Mesothelial cell of epicardium (in vitro differentiated cells): ENCODE measurements at regions not wholly inside any gene's neighbourhood (a gene's known extent, or its start where the extent isn't known, plus 50 kb on each side); places are given as distances from the start of the nearest gene placed in this dataset.

Experiments
- DNase-seq, 2 experiments: peaks; one replicate each; pipeline ENCODE4 v3.0.0; 2021; ENCODE audit warnings: low spot score in 2 of 2; ENCODE audit not compliant: unreplicated experiment in 2 of 2
- H3K27ac Mint-ChIP-seq: 2 replicates; pipeline ENCODE4 v1.8.0; 2021; ENCODE audit warnings: mixed read lengths
- H3K27me3 Mint-ChIP-seq: 2 replicates; pipeline ENCODE4 v1.8.0; 2021; ENCODE audit warnings: low read depth, mixed read lengths
- H3K36me3 Mint-ChIP-seq: 2 replicates; pipeline ENCODE4 v1.8.0; 2021; ENCODE audit warnings: mixed read lengths
- H3K4me1 Mint-ChIP-seq: 2 replicates; pipeline ENCODE4 v1.8.0; 2021; ENCODE audit warnings: mixed read lengths
- H3K4me3 Mint-ChIP-seq: 2 replicates; pipeline ENCODE4 v1.8.0; 2021; ENCODE audit warnings: mild to moderate bottlenecking, moderate library complexity, mixed read lengths
- H3K9me3 Mint-ChIP-seq: 2 replicates; pipeline ENCODE4 v1.8.0; 2021; ENCODE audit warnings: mixed read lengths
- TF ChIP-seq, protein P1 (sequence below): fragments of 200-600 bp; sonication (generic); IDR thresholded peaks from one replicate; pipeline ENCODE4 v1.5.0; 2021; ENCODE audit warnings: antibody characterized with exemption; ENCODE audit not compliant: unreplicated experiment

DNA sequence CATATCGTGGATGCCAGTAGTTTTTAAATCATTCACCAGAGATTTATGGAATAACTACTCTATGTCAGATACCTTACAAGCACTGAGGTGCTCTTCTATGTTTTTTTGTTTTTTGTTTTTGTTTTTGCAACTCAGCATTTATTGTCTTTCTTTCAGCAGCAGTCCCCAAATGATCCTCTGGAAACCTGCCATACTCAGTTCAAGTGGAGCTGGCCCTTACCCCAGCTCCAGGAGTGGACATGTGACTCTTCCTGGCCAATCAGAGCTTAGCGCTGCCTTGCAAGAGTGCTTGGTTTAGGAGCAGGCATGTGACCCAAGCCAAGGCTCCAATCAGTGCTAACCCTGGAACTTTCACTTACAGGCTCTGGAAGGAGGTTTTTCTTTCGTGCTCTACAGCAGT is 356.6 kb upstream of the ZMIZ1 start:
- Mint-ChIP-seq H3K9me3 (peaks cover 10% of the 10 kb centered on the region), H3K4me1 (peaks cover 9% of the 10 kb centered on the region), H3K4me3 (no peak overlapping the region), H3K27me3 (no peaks in the 10 kb centered on the region), H3K36me3 (no peaks in the 10 kb centered on the region), H3K27ac (no peak overlapping the region)
- TF ChIP-seq, protein P1, sequence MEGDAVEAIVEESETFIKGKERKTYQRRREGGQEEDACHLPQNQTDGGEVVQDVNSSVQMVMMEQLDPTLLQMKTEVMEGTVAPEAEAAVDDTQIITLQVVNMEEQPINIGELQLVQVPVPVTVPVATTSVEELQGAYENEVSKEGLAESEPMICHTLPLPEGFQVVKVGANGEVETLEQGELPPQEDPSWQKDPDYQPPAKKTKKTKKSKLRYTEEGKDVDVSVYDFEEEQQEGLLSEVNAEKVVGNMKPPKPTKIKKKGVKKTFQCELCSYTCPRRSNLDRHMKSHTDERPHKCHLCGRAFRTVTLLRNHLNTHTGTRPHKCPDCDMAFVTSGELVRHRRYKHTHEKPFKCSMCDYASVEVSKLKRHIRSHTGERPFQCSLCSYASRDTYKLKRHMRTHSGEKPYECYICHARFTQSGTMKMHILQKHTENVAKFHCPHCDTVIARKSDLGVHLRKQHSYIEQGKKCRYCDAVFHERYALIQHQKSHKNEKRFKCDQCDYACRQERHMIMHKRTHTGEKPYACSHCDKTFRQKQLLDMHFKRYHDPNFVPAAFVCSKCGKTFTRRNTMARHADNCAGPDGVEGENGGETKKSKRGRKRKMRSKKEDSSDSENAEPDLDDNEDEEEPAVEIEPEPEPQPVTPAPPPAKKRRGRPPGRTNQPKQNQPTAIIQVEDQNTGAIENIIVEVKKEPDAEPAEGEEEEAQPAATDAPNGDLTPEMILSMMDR, result no peak
- no peak for DNase-seq

DNA sequence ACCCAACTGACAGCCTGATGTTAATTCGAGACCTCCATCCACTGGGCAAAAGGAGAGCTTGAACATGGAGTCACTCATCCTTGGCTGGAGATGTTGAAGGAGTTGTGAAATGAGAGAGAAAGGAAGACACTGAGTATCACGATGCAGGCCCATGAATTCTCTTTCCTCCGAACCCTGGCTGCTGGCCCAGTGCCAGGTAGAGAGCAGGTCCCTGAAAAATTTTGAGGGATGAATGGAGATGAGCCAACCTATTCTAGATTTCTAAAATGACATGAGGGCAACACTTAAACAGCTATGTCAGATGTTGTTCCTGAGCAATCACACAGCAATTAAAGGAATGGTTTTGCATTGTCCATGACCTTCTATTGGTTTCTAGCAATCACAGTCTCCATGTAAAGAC is 355.1 kb upstream of the ZMIZ1 start:
- no peak for DNase-seq
- Mint-ChIP-seq H3K27ac (no peak overlapping the region), H3K9me3 (peaks cover 10% of the 10 kb centered on the region), H3K4me1 (peaks cover 6% of the 10 kb centered on the region), H3K4me3 (no peak overlapping the region), H3K36me3 (no peaks in the 10 kb centered on the region), H3K27me3 (no peaks in the 10 kb centered on the region)
- TF ChIP-seq, protein P1, result no peak

DNA sequence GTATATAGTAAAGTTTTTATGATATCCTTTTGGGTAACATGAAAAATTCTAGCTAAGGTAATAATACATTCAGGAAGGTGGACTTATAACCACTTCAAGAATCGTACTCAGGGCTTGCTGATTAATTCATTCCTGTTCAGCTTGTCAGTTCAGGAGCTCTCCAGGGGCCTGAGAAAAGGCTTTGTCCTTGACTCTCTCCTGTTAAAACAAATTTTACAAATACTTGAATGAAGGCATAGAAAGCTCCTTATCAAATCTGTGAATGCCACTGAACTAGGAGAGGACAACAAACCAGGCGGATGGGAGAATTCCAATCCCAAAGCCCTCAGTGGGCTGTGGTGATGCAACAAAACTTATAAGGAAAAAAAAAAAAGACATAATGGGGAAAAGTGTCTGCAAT is 354.5 kb upstream of the ZMIZ1 start:
- Mint-ChIP-seq H3K4me3 (no peak overlapping the region), H3K36me3 (no peaks in the 10 kb centered on the region), H3K27ac (no peak overlapping the region), H3K4me1 (peaks cover 6% of the 10 kb centered on the region), H3K27me3 (no peaks in the 10 kb centered on the region), H3K9me3 (peaks cover 10% of the 10 kb centered on the region)
- TF ChIP-seq, protein P1, result no peak
- no peak for DNase-seq

DNA sequence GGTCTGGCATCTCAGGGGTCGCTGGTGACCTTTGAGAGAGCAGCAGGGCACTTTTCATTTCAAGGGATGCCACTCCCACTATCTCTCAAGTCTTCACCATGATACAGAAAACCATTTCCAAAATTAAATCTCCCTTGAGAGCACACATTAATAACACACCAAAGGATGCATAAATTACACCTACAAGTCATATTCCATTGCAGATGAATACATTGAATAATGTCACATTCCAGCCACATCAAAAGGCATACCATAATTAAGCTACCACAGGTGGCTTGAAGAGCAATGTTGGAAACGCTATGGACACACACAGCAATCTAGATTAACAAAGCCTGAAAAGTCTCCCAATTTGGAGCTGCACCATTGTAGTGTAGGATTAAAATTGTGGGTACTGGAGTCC is 353.3 kb upstream of the ZMIZ1 start:
- H3K27ac Mint-ChIP-seq, result no peak overlapping the region
- H3K9me3 Mint-ChIP-seq, result peaks cover 10% of the 10 kb centered on the region
- H3K4me1 Mint-ChIP-seq, result peaks cover 6% of the 10 kb centered on the region
- TF ChIP-seq, protein P1, result no peak
- H3K36me3 Mint-ChIP-seq, result no peaks in the 10 kb centered on the region
- H3K27me3 Mint-ChIP-seq, result no peaks in the 10 kb centered on the region
- DNase-seq, result no peak
- H3K4me3 Mint-ChIP-seq, result no peak overlapping the region

DNA sequence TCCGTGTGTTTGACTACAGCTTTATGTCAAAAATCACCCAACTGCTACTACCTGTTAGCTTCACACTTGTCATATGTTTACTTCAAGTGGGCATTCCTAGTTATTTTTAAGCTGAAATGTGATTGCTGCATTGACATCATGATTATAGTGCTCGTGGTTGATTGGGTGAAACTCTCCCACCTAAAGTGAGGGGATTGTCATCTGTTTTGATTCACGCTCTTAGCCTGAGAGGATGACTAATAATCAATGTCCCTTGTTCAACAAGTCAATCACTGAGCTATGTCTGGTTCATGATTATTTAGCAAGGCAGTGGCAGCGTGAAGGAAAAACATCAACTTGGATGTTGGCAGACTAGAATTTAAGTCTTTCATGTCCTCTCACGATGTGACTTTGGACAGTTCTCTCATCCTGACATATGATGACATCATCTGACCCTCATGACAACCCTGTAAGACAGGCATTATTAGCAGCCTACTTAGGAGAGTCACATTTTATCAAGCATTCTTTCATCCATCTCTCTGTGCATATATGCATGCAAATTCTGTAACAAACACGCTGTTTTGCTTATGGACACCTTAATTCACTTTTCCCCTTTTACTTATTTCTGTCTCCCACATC is 352.6 kb upstream of the ZMIZ1 start:
- H3K4me3 Mint-ChIP-seq, result no peak overlapping the region
- no peak for DNase-seq
- H3K27ac Mint-ChIP-seq, result no peak overlapping the region
- peaks cover 6% of the 10 kb centered on the region for H3K4me1 Mint-ChIP-seq
- peaks cover 6% of the 10 kb centered on the region for H3K9me3 Mint-ChIP-seq
- no peaks in the 10 kb centered on the region for H3K27me3 Mint-ChIP-seq
- TF ChIP-seq, protein P1, result no peak
- H3K36me3 Mint-ChIP-seq, result no peaks in the 10 kb centered on the region

DNA sequence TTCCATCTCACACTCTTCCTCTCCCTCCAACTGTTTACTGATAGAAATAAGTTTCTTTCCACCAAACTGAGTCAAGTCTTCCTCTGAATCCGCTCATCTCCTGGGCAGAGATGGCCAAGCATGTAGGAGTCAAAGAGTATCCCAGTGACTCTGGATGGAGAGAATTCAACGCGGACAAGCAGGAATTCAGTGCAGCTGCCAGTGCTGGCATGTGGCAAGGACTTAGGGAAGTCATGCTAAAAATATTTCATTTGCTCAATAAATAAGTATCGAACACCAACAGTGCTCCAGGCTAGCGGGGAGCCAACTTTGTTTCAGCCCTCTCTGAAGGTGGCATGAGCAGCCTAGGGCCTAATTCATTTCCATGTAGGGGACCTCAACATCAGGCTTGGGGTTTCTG is 351.6 kb upstream of the ZMIZ1 start:
- Mint-ChIP-seq H3K4me3 (no peak overlapping the region), H3K27ac (no peak overlapping the region), H3K9me3 (no peaks in the 10 kb centered on the region), H3K4me1 (peaks cover 6% of the 10 kb centered on the region), H3K36me3 (no peaks in the 10 kb centered on the region), H3K27me3 (no peaks in the 10 kb centered on the region)
- DNase-seq, result no peak
- TF ChIP-seq, protein P1, result no peak
